ENCODE measurements at regions not wholly inside any gene's neighbourhood (a gene's known extent, or its start where the extent isn't known, plus 50 kb on each side); places are given as distances from the start of the nearest gene placed in this dataset.
"Not testable (repeated sequence)": the region's sequence is repeated elsewhere in the genome, so short reads cannot be mapped to it uniquely, and the experiment has no call there.

- POLR2A ChIA-PET = interaction anchor here in 1 of 2 donors (0.6 to 0.8 kb wide), 2 partner anchors 17 to 18 kb away, joined by 3 read pairs; no protein-coding TSS in a partner anchor
- not testable (repeated sequence) for H3K4me1 Mint-ChIP-seq
- WGBS (ENCODE audit: insufficient coverage) = 100% methylated on average over 4 of the region's 7 CpGs
These were observed 587.1 kb downstream of the KCNT2 start for GRCh38 chr1:196021174-196021573.

DNA sequence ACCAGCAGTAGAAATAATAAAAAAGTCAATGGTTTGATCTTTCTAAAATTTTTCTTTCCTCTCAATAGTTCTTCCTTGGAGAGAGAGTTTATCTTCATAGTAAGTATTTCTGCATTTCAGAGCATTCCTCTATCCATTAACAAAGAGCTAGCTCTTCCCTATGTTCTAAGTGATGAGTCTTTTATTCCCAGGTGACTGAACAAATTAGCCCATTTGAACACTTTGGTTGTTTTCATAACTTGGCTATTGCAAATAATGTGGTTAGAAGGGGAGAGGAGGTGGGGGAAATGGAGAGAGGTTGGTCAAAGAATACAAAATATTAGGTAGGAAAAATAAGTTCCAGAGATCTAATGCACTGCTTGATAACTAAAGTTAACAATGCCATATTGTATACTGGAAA lies 598.9 kb downstream of the KCNT2 start:
- Mint-ChIP-seq H3K4me3 (no peak overlapping the region), H3K27me3 (no peaks in the 10 kb centered on the region), H3K36me3 (no peaks in the 10 kb centered on the region), H3K27ac (no peak overlapping the region), H3K4me1 (no peaks in the 10 kb centered on the region), H3K9me3 (no peaks in the 10 kb centered on the region)
- Histone ChIP-seq H3K36me3 (ENCODE audit: control insufficient read depth in 2 of 2, extremely low read depth in 1 of 2, insufficient read depth in 1 of 2, low read length in 1 of 2) (no peaks in the 10 kb centered on the region), H3K9me3 (no peaks in the 10 kb centered on the region), H3K4me3 (ENCODE audit: control insufficient read depth in 1 of 2, extremely low read depth in 1 of 2, low read length in 1 of 2) (no peak overlapping the region), H3K27ac (ENCODE audit: low read length) (no peak overlapping the region), H3K27me3 (replicated peaks in 1 of 2; ENCODE audit: control insufficient read depth in 2 of 2, extremely low read depth in 1 of 2, insufficient read depth in 2 of 2, low read length in 1 of 2) (no peaks in the 10 kb centered on the region), H3K4me1 (ENCODE audit: control insufficient read depth in 1 of 2, extremely low read depth in 1 of 2, insufficient read depth in 2 of 2, low read length in 2 of 2) (no peaks in the 10 kb centered on the region)
- ChIA-PET CTCF (no interaction called here), POLR2A (no interaction called here)
- no peak for DNase-seq
- ATAC-seq (replicated peaks in 1 of 4) = no peak

More at GRCh38 chr1:196021174-196021573, 587.1 kb downstream of the KCNT2 start:
- H3K36me3 Mint-ChIP-seq; H3K4me1 ChIP-seq (ENCODE audit: control insufficient read depth in 1 of 2, extremely low read depth in 1 of 2, insufficient read depth in 2 of 2, low read length in 2 of 2); H3K9me3 ChIP-seq; CTCF ChIA-PET; H3K4me3 Mint-ChIP-seq; H3K9me3 Mint-ChIP-seq; H3K27me3 ChIP-seq (replicated peaks in 1 of 2; ENCODE audit: control insufficient read depth in 2 of 2, extremely low read depth in 1 of 2, insufficient read depth in 2 of 2, low read length in 1 of 2); H3K36me3 ChIP-seq (ENCODE audit: control insufficient read depth in 2 of 2, extremely low read depth in 1 of 2, insufficient read depth in 1 of 2, low read length in 1 of 2); H3K27me3 Mint-ChIP-seq; H3K4me3 ChIP-seq (ENCODE audit: control insufficient read depth in 1 of 2, extremely low read depth in 1 of 2, low read length in 1 of 2); DNase-seq; H3K27ac Mint-ChIP-seq; ATAC-seq (replicated peaks in 1 of 4); H3K27ac ChIP-seq (ENCODE audit: low read length): not testable (repeated sequence)

DNA sequence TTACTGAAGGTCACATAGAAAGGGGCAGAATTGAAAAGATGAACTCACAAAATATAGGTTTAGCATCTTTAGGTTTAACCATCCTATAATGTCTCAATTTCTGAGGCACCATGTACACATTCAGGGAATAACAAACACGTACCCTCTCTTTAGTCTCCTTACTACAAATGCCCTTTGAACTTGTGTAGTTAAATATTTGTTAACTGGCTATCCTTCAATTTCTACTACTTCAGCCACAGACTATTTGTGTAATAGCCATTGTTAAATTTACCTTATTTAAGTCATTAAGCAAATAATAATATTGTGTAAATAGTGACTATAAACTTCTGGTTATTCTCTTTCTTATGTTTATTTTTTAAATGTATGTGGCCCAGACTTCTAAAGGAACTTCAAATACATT lies 600.5 kb downstream of the KCNT2 start:
- H3K27me3 Mint-ChIP-seq = no peaks in the 10 kb centered on the region
- POLR2A ChIA-PET = no interaction called here
- H3K4me3 ChIP-seq (ENCODE audit: control insufficient read depth in 1 of 2, extremely low read depth in 1 of 2, low read length in 1 of 2) = no peak overlapping the region
- DNase-seq (no peak), ATAC-seq (replicated peaks in 1 of 4) (no peak)
- H3K9me3 ChIP-seq = no peaks in the 10 kb centered on the region
- H3K27me3 ChIP-seq (replicated peaks in 1 of 2; ENCODE audit: control insufficient read depth in 2 of 2, extremely low read depth in 1 of 2, insufficient read depth in 2 of 2, low read length in 1 of 2) = no peaks in the 10 kb centered on the region
- no peaks in the 10 kb centered on the region for H3K4me1 Mint-ChIP-seq
- no peak overlapping the region for H3K27ac Mint-ChIP-seq
- CTCF ChIA-PET = no interaction called here
- H3K4me1 ChIP-seq (ENCODE audit: control insufficient read depth in 1 of 2, extremely low read depth in 1 of 2, insufficient read depth in 2 of 2, low read length in 2 of 2) = no peaks in the 10 kb centered on the region
- H3K27ac ChIP-seq (ENCODE audit: low read length) = no peak overlapping the region
- whole genome bisulfite sequencing (ENCODE audit: insufficient coverage) = no CpG with 5 or more reads among the region's 1 CpG
- H3K36me3 Mint-ChIP-seq = no peaks in the 10 kb centered on the region
- H3K9me3 Mint-ChIP-seq = no peaks in the 10 kb centered on the region
- no peaks in the 10 kb centered on the region for H3K36me3 ChIP-seq (ENCODE audit: control insufficient read depth in 2 of 2, extremely low read depth in 1 of 2, insufficient read depth in 1 of 2, low read length in 1 of 2)
- H3K4me3 Mint-ChIP-seq = no peak overlapping the region

DNA sequence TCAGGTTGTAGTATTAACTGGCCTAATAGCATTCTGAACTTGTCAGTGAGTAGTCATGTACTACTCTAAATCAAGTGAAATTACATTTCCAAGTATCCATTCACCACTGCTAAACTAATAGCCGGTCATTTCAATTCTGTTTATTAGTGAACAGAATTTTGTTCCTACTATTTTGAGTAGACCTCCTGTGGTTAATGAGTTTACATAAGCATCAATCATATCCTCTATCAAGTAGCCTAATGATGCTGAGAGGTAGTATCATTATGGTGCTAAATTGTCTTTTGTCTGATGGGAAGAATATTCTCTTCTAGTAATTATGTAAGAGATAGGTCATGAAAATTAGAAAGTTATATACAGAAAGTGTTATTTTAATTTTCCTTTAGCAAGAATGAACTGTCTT lies 602.8 kb downstream of the KCNT2 start:
- ATAC-seq (replicated peaks in 1 of 4) = no peak
- Histone ChIP-seq H3K9me3 (no peaks in the 10 kb centered on the region), H3K27me3 (replicated peaks in 1 of 2; ENCODE audit: control insufficient read depth in 2 of 2, extremely low read depth in 1 of 2, insufficient read depth in 2 of 2, low read length in 1 of 2) (no peaks in the 10 kb centered on the region), H3K27ac (ENCODE audit: low read length) (no peak overlapping the region), H3K4me3 (ENCODE audit: control insufficient read depth in 1 of 2, extremely low read depth in 1 of 2, low read length in 1 of 2) (no peak overlapping the region), H3K36me3 (ENCODE audit: control insufficient read depth in 2 of 2, extremely low read depth in 1 of 2, insufficient read depth in 1 of 2, low read length in 1 of 2) (no peaks in the 10 kb centered on the region), H3K4me1 (ENCODE audit: control insufficient read depth in 1 of 2, extremely low read depth in 1 of 2, insufficient read depth in 2 of 2, low read length in 2 of 2) (no peaks in the 10 kb centered on the region)
- Mint-ChIP-seq H3K4me3 (no peak overlapping the region), H3K9me3 (no peaks in the 10 kb centered on the region), H3K36me3 (no peaks in the 10 kb centered on the region), H3K27ac (no peak overlapping the region), H3K4me1 (no peaks in the 10 kb centered on the region), H3K27me3 (no peaks in the 10 kb centered on the region)
- no peak for DNase-seq
- WGBS (ENCODE audit: insufficient coverage) = no CpG with 5 or more reads among the region's 1 CpG
- ChIA-PET CTCF (no interaction called here), POLR2A (no interaction called here)

DNA sequence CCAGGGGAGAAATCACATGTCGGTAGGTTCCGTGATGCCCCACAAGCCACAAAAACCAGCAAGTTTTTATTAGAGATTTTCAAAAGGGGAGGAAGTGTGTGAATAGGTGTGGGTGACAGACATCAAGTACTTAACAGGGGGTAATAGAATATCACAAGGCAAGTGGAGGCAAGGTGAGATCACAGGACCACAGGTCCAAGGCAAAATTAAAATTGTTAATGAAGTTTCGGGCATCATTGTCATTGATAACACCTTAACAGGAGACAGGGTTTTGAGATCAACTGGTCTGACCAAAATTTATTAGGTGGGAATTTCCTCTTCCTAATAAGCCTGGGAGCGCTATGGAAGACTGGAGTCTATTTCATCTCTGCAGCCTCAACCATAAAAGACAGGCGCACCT lies 603.9 kb downstream of the KCNT2 start:
- 100% methylated on average over 2 of the region's 5 CpGs for WGBS (ENCODE audit: insufficient coverage)
- H3K27me3 Mint-ChIP-seq; ATAC-seq (replicated peaks in 1 of 4); H3K9me3 ChIP-seq; H3K27me3 ChIP-seq (replicated peaks in 1 of 2; ENCODE audit: control insufficient read depth in 2 of 2, extremely low read depth in 1 of 2, insufficient read depth in 2 of 2, low read length in 1 of 2); H3K4me1 Mint-ChIP-seq; POLR2A ChIA-PET; H3K36me3 Mint-ChIP-seq; H3K36me3 ChIP-seq (ENCODE audit: control insufficient read depth in 2 of 2, extremely low read depth in 1 of 2, insufficient read depth in 1 of 2, low read length in 1 of 2); H3K27ac ChIP-seq (ENCODE audit: low read length); CTCF ChIA-PET; H3K4me3 ChIP-seq (ENCODE audit: control insufficient read depth in 1 of 2, extremely low read depth in 1 of 2, low read length in 1 of 2); H3K4me1 ChIP-seq (ENCODE audit: control insufficient read depth in 1 of 2, extremely low read depth in 1 of 2, insufficient read depth in 2 of 2, low read length in 2 of 2); DNase-seq; H3K4me3 Mint-ChIP-seq; H3K9me3 Mint-ChIP-seq; H3K27ac Mint-ChIP-seq: not testable (repeated sequence)

- H3K4me1 ChIP-seq (ENCODE audit: control insufficient read depth in 1 of 2, extremely low read depth in 1 of 2, insufficient read depth in 2 of 2, low read length in 2 of 2) = no peaks in the 10 kb centered on the region
- no peak overlapping the region for H3K27ac Mint-ChIP-seq
- H3K36me3 Mint-ChIP-seq = no peaks in the 10 kb centered on the region
- ChIA-PET CTCF (no interaction called here), POLR2A (no interaction called here)
- H3K4me3 ChIP-seq (ENCODE audit: control insufficient read depth in 1 of 2, extremely low read depth in 1 of 2, low read length in 1 of 2) = no peak overlapping the region
- H3K27ac ChIP-seq (ENCODE audit: low read length) = no peak overlapping the region
- peaks cover 0 to 4% (median 0%) of the 10 kb centered on the region in 3 donors for H3K9me3 Mint-ChIP-seq
- no peaks in the 10 kb centered on the region for H3K27me3 ChIP-seq (replicated peaks in 1 of 2; ENCODE audit: control insufficient read depth in 2 of 2, extremely low read depth in 1 of 2, insufficient read depth in 2 of 2, low read length in 1 of 2)
- H3K4me3 Mint-ChIP-seq = no peak overlapping the region
- ATAC-seq (replicated peaks in 1 of 4) (no peak), DNase-seq (no peak)
- no peaks in the 10 kb centered on the region for H3K4me1 Mint-ChIP-seq
- no peaks in the 10 kb centered on the region for H3K36me3 ChIP-seq (ENCODE audit: control insufficient read depth in 2 of 2, extremely low read depth in 1 of 2, insufficient read depth in 1 of 2, low read length in 1 of 2)
- 69% methylated on average over 2 of the region's 3 CpGs for WGBS (ENCODE audit: insufficient coverage)
- no peaks in the 10 kb centered on the region for H3K27me3 Mint-ChIP-seq
- no peaks in the 10 kb centered on the region for H3K9me3 ChIP-seq
These were observed 605.3 kb downstream of the KCNT2 start for GRCh38 chr1:196002906-196003305.

DNA sequence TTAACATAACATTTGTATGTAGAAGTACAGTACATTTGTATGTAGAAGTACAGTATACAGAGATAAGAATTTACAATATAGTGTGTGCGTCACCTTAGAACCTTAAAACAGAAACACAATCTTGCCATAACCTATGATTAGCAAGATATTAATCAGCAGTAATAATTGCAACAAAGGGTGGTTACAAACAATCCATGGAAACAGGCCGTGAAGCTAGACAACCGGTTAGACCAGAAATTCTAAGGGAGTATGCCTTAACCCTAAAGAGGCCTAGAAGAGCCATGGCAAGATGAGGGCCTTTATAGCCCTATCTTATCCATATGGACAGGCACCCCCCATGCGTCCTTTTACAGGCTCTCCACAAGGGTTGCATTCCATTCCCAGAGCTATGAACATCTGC lies 605.9 kb downstream of the KCNT2 start:
- H3K9me3 ChIP-seq; ATAC-seq (replicated peaks in 1 of 4); H3K4me3 Mint-ChIP-seq; H3K27me3 Mint-ChIP-seq; H3K27ac ChIP-seq (ENCODE audit: low read length); H3K4me1 ChIP-seq (ENCODE audit: control insufficient read depth in 1 of 2, extremely low read depth in 1 of 2, insufficient read depth in 2 of 2, low read length in 2 of 2); DNase-seq; H3K36me3 Mint-ChIP-seq; H3K4me1 Mint-ChIP-seq; POLR2A ChIA-PET; H3K9me3 Mint-ChIP-seq; H3K27ac Mint-ChIP-seq; CTCF ChIA-PET; H3K36me3 ChIP-seq (ENCODE audit: control insufficient read depth in 2 of 2, extremely low read depth in 1 of 2, insufficient read depth in 1 of 2, low read length in 1 of 2); H3K4me3 ChIP-seq (ENCODE audit: control insufficient read depth in 1 of 2, extremely low read depth in 1 of 2, low read length in 1 of 2); H3K27me3 ChIP-seq (replicated peaks in 1 of 2; ENCODE audit: control insufficient read depth in 2 of 2, extremely low read depth in 1 of 2, insufficient read depth in 2 of 2, low read length in 1 of 2): not testable (repeated sequence)
- 88% methylated on average over 2 of the region's 4 CpGs for WGBS (ENCODE audit: insufficient coverage)

Data from T-cell (primary cell).